ENCODE measurements at regions not wholly inside any gene's neighbourhood (a gene's known extent, or its start where the extent isn't known, plus 50 kb on each side); places are given as distances from the start of the nearest gene placed in this dataset.

DNA sequence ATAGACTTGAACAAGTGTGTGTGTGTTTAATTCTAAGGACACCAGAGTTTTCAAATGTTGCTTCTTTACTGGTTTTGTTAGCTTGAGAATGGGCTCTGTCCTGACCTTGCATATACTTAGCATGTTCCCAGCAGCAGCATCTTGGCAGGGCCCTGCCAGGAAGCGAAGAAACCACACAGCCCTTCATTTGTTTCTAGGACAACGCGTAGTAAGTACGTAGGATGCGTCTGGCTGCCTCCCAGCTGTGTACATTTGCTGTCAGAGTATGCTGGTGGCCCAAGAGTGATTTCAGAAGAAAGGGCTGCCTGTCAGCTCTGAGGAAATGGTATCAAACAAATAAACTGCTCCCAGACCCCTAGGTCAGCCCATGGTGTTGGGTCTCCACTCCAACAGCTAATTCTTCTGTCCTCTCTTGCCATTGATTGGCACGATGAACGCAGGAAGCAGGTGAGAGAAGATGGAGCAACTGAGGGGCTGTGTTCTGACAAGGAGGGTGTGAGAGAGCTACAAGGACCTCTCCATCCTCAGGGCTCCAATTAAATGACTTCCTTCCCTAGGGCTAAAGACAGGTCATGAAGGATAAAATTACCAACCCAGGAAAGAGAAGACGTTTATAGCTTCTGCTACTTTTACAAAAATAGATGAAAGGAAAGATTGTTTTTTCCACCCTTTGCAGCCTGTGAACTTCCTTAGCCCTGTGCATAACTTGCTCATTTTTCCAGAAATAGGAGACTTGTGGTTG lies 55.9 kb upstream of the HDDC2 start:
- TF ChIP-seq, protein P1, sequence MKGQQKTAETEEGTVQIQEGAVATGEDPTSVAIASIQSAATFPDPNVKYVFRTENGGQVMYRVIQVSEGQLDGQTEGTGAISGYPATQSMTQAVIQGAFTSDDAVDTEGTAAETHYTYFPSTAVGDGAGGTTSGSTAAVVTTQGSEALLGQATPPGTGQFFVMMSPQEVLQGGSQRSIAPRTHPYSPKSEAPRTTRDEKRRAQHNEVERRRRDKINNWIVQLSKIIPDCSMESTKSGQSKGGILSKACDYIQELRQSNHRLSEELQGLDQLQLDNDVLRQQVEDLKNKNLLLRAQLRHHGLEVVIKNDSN (CRISPR knock-in tag; IDR thresholded peaks at IDR 0.05): no peak
- TF ChIP-seq, protein P2, sequence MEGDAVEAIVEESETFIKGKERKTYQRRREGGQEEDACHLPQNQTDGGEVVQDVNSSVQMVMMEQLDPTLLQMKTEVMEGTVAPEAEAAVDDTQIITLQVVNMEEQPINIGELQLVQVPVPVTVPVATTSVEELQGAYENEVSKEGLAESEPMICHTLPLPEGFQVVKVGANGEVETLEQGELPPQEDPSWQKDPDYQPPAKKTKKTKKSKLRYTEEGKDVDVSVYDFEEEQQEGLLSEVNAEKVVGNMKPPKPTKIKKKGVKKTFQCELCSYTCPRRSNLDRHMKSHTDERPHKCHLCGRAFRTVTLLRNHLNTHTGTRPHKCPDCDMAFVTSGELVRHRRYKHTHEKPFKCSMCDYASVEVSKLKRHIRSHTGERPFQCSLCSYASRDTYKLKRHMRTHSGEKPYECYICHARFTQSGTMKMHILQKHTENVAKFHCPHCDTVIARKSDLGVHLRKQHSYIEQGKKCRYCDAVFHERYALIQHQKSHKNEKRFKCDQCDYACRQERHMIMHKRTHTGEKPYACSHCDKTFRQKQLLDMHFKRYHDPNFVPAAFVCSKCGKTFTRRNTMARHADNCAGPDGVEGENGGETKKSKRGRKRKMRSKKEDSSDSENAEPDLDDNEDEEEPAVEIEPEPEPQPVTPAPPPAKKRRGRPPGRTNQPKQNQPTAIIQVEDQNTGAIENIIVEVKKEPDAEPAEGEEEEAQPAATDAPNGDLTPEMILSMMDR (IDR thresholded peaks at IDR 0.05): no peak

Measured in WTC11 (cell line).